ENCODE measurements at regions not wholly inside any gene's neighbourhood (a gene's known extent, or its start where the extent isn't known, plus 50 kb on each side); places are given as distances from the start of the nearest gene placed in this dataset.

- TF ChIP-seq, protein P1, sequence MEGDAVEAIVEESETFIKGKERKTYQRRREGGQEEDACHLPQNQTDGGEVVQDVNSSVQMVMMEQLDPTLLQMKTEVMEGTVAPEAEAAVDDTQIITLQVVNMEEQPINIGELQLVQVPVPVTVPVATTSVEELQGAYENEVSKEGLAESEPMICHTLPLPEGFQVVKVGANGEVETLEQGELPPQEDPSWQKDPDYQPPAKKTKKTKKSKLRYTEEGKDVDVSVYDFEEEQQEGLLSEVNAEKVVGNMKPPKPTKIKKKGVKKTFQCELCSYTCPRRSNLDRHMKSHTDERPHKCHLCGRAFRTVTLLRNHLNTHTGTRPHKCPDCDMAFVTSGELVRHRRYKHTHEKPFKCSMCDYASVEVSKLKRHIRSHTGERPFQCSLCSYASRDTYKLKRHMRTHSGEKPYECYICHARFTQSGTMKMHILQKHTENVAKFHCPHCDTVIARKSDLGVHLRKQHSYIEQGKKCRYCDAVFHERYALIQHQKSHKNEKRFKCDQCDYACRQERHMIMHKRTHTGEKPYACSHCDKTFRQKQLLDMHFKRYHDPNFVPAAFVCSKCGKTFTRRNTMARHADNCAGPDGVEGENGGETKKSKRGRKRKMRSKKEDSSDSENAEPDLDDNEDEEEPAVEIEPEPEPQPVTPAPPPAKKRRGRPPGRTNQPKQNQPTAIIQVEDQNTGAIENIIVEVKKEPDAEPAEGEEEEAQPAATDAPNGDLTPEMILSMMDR (IDR thresholded peaks at IDR 0.05), result no peak
- TF ChIP-seq USF1 (CRISPR knock-in tag; IDR thresholded peaks at IDR 0.05), result no peak
- TF ChIP-seq, protein P2, sequence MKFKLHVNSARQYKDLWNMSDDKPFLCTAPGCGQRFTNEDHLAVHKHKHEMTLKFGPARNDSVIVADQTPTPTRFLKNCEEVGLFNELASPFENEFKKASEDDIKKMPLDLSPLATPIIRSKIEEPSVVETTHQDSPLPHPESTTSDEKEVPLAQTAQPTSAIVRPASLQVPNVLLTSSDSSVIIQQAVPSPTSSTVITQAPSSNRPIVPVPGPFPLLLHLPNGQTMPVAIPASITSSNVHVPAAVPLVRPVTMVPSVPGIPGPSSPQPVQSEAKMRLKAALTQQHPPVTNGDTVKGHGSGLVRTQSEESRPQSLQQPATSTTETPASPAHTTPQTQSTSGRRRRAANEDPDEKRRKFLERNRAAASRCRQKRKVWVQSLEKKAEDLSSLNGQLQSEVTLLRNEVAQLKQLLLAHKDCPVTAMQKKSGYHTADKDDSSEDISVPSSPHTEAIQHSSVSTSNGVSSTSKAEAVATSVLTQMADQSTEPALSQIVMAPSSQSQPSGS (CRISPR knock-in tag; IDR thresholded peaks at IDR 0.05; ENCODE audit: borderline replicate concordance, low read depth), result no peak
- TF ChIP-seq, protein P3, sequence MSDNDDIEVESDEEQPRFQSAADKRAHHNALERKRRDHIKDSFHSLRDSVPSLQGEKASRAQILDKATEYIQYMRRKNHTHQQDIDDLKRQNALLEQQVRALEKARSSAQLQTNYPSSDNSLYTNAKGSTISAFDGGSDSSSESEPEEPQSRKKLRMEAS (CRISPR knock-in tag; IDR thresholded peaks at IDR 0.05), result no peak
- TF ChIP-seq EMX1 (CRISPR knock-in tag; IDR thresholded peaks at IDR 0.05), result no peak
- TF ChIP-seq, protein P4, sequence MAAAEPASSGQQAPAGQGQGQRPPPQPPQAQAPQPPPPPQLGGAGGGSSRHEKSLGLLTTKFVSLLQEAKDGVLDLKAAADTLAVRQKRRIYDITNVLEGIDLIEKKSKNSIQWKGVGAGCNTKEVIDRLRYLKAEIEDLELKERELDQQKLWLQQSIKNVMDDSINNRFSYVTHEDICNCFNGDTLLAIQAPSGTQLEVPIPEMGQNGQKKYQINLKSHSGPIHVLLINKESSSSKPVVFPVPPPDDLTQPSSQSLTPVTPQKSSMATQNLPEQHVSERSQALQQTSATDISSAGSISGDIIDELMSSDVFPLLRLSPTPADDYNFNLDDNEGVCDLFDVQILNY (CRISPR knock-in tag; IDR thresholded peaks at IDR 0.05), result no peak
- no peak for TF ChIP-seq MYBL2 (CRISPR knock-in tag; IDR thresholded peaks at IDR 0.05)
These were observed 241.7 kb downstream of the EPHA4 start for GRCh38 chr2:221330436-221330835.

All from WTC11 (cell line).